CD14-positive monocyte (primary cell): ENCODE measurements at regions not wholly inside any gene's neighbourhood (a gene's known extent, or its start where the extent isn't known, plus 50 kb on each side); places are given as distances from the start of the nearest gene placed in this dataset.

Experiments
- DNase-seq, 3 donors: peaks; one replicate each; pipeline ENCODE4 v3.0.0-alpha.2; 2011 to 2022
- H2AFZ ChIP-seq: 2 replicates; pipeline ENCODE4 v1.6.0; 2012; ENCODE audit warnings: mild to moderate bottlenecking, low read depth, low read length, inconsistent platforms; ENCODE audit not compliant: insufficient read depth, poor library complexity, severe bottlenecking
- H3K27ac ChIP-seq, 2 donors: 1 replicate in 1 of 2; 2 replicates in 1 of 2; pipeline ENCODE4 v1.5.1; 2012 to 2013; ENCODE audit warnings: low read length in 2 of 2, control low read depth in 1 of 2, inconsistent platforms in 1 of 2, low read depth in 1 of 2, mild to moderate bottlenecking in 1 of 2
- H3K27me3 ChIP-seq, 2 donors: one replicate each; pipeline versions ENCODE4 v1.6.0 to v1.6.1; 2011 to 2013; ENCODE audit warnings: low read length in 2 of 2; ENCODE audit not compliant: control insufficient read depth in 2 of 2, insufficient read depth in 2 of 2
- H3K36me3 ChIP-seq, 2 donors: replicated peaks in 1 of 2; 1 replicate in 1 of 2; 2 replicates in 1 of 2; pipeline versions ENCODE4 v1.5.1 to v1.6.1; 2012 to 2013; ENCODE audit warnings: low read length in 2 of 2, control low read depth in 1 of 2, inconsistent platforms in 1 of 2, mild to moderate bottlenecking in 1 of 2; ENCODE audit not compliant: insufficient read depth in 2 of 2, control insufficient read depth in 1 of 2
- H3K4me1 ChIP-seq, 2 donors: 1 replicate in 1 of 2; 2 replicates in 1 of 2; pipeline versions ENCODE4 v1.5.1 to v1.6.1; 2012 to 2013; ENCODE audit warnings: low read length in 2 of 2, control low read depth in 1 of 2, inconsistent platforms in 1 of 2, mild to moderate bottlenecking in 1 of 2, moderate library complexity in 1 of 2; ENCODE audit not compliant: insufficient read depth in 2 of 2, control insufficient read depth in 1 of 2
- H3K4me2 ChIP-seq: replicated peaks from 2 replicates; pipeline ENCODE3; 2012; ENCODE audit warnings: low read length, moderate library complexity, mild to moderate bottlenecking; ENCODE audit not compliant: poor library complexity, severe bottlenecking; ENCODE audit errors: extremely low read depth
- H3K4me3 ChIP-seq, 3 experiments: fragments of 200-600 bp in 1 of 3; sonication (generic) in 1 of 3; replicated peaks in 1 of 3; 1 replicate in 2 of 3; 2 replicates in 1 of 3; pipeline ENCODE4 v1.5.1; 2011 to 2013; ENCODE audit warnings: low read length in 3 of 3, mild to moderate bottlenecking in 3 of 3, control low read depth in 2 of 3, low read depth in 2 of 3, inconsistent platforms in 1 of 3, moderate library complexity in 1 of 3
- H3K79me2 ChIP-seq: 2 replicates; pipeline ENCODE4 v1.6.0; 2012; ENCODE audit warnings: mild to moderate bottlenecking, control low read depth, inconsistent platforms, low read length, moderate library complexity; ENCODE audit not compliant: insufficient read depth
- H3K9ac ChIP-seq: 2 replicates; pipeline ENCODE4 v1.6.0; 2017; ENCODE audit warnings: low read length, mild to moderate bottlenecking; ENCODE audit not compliant: insufficient read depth, poor library complexity, severe bottlenecking
- H3K9me3 ChIP-seq, 2 donors: replicated peaks in 1 of 2; 1 replicate in 1 of 2; 2 replicates in 1 of 2; pipeline versions ENCODE4 v1.5.1 to v1.6.1; 2012 to 2013; ENCODE audit warnings: low read length in 2 of 2, control low read depth in 1 of 2; ENCODE audit not compliant: control insufficient read depth in 1 of 2, insufficient read depth in 1 of 2
- H4K20me1 ChIP-seq: 2 replicates; pipeline ENCODE4 v1.6.0; 2012; ENCODE audit warnings: mild to moderate bottlenecking, low read length, control low read depth, moderate library complexity; ENCODE audit not compliant: insufficient read depth
- H3K27ac Mint-ChIP-seq, 7 donors: one replicate each; pipeline ENCODE4 v1.8.0; 2020; ENCODE audit warnings: mild to moderate bottlenecking in 7 of 7, mixed read lengths in 7 of 7, moderate library complexity in 6 of 7, inconsistent platforms in 2 of 7
- H3K27me3 Mint-ChIP-seq, 3 donors: one replicate each; pipeline ENCODE4 v1.8.0; 2021 to 2022; ENCODE audit warnings: low read depth in 3 of 3, mild to moderate bottlenecking in 3 of 3, mixed read lengths in 3 of 3, moderate library complexity in 3 of 3, inconsistent platforms in 1 of 3
- H3K36me3 Mint-ChIP-seq, 2 donors: one replicate each; pipeline ENCODE4 v1.8.0; 2020; ENCODE audit warnings: mixed read lengths in 2 of 2, inconsistent platforms in 1 of 2, mild to moderate bottlenecking in 1 of 2
- H3K4me1 Mint-ChIP-seq: one replicate; pipeline ENCODE4 v1.8.0; 2020; ENCODE audit warnings: mild to moderate bottlenecking, mixed read lengths
- H3K4me3 Mint-ChIP-seq, 2 donors: one replicate each; pipeline ENCODE4 v1.8.0; 2020; ENCODE audit warnings: mild to moderate bottlenecking in 2 of 2, mixed read lengths in 2 of 2, moderate library complexity in 1 of 2
- H3K9me3 Mint-ChIP-seq, 7 donors: one replicate each; pipeline ENCODE4 v1.8.0; 2020 to 2022; ENCODE audit warnings: mixed read lengths in 7 of 7, mild to moderate bottlenecking in 6 of 7, moderate library complexity in 6 of 7, inconsistent platforms in 2 of 7
- CTCF ChIP-seq: fragments of 200-600 bp; IDR thresholded peaks from one replicate; pipeline ENCODE4 v1.8.0; 2022; ENCODE audit warnings: antibody characterized with exemption, mild to moderate bottlenecking
- WGBS: methylation state at CpG from one replicate; pipeline ENCODE4 v1.1.5; 2013; ENCODE audit warnings: missing lambda C conversion rate; ENCODE audit not compliant: insufficient coverage; 5-methylcytosine and 5-hydroxymethylcytosine counted together
- intact Hi-C, 2 donors: fragments of 100-400 bp; cut with micrococcal nuclease; formaldehyde crosslinking; loops; one replicate each; pipeline versions ENCODE4 v1.15.0 to v1.15.1; 2023

- H2AFZ ChIP-seq = no peak overlapping the region
Observed at GRCh38 chr4:128519163-128519830, 231.7 kb upstream of the PGRMC2 start.

More at GRCh38 chr4:128519163-128519830, 231.7 kb upstream of the PGRMC2 start:
- Histone ChIP-seq H3K36me3 (no peaks in the 10 kb centered on the region), H3K9ac (no peak overlapping the region), H3K27ac (no peak overlapping the region), H3K27me3 (no peaks in the 10 kb centered on the region), H3K4me2 (no peak overlapping the region), H3K79me2 (no peaks in the 10 kb centered on the region), H4K20me1 (no peaks in the 10 kb centered on the region), H3K4me3 (no peak overlapping the region), H3K9me3 (no peaks in the 10 kb centered on the region), H3K4me1 (peaks cover 7 to 9% of the 10 kb centered on the region in 2 donors)
- Mint-ChIP-seq H3K9me3 (peaks cover 0 to 1% (median 0%) of the 10 kb centered on the region in 7 donors), H3K4me3 (no peak overlapping the region), H3K27ac (no peak overlapping the region), H3K4me1 (peaks cover 7% of the 10 kb centered on the region), H3K36me3 (no peaks in the 10 kb centered on the region), H3K27me3 (peaks cover 0 to 1% (median 0%) of the 10 kb centered on the region in 3 donors)
- DNase-seq = no peak
- intact Hi-C loops = no loop called here
- WGBS = 100% methylated on average over 5 of the region's 7 CpGs
- no peak for TF ChIP-seq CTCF
